NCI-H1694 (cell line): ENCODE measurements at regions not wholly inside any gene's neighbourhood (a gene's known extent, or its start where the extent isn't known, plus 50 kb on each side); places are given as distances from the start of the nearest gene placed in this dataset.

Experiments used
- DNase-seq: peaks from one replicate; lab custom pipeline; 2025; lab: John Stamatoyannopoulos, UW

DNA sequence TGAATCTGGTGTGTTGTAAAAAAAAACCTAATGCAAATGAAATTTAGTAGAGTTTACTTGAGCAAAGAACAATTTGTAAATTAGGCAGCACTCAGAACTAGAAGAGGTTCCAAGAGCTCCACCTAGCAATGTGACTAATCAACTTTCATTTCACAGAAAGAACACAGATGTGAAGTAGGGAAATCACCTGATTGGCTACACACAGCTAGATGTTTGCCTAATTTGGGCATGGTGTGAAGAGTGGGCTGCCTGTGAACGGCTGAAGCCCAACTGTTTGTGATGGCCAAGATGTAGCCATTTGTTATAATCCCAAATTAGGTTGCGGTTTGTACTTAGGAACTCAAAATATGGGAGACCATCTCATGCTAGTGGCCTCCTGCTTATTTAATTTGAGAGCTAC, 724.4 kb upstream of the SLITRK5 start:
- no peak for DNase-seq

DNA sequence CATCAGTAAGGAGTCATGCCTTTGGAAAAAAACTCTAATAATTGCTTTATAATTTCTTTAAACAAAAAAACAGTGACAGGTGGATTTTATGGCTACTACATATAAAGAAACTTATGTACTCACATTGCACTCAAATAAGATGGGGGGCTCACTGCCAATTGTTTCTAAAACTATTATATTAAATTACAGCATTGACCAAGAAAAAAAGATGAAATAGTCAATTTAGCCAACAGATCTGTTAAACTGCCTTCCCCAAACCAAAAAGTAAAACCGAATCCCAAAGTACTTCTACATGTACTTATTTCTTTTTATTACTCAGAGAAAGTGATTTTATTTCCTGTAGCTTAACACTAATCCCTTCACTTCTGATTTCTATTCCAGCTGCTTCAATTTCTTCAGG, 716.8 kb upstream of the SLITRK5 start:
- DNase-seq: no peak

DNA sequence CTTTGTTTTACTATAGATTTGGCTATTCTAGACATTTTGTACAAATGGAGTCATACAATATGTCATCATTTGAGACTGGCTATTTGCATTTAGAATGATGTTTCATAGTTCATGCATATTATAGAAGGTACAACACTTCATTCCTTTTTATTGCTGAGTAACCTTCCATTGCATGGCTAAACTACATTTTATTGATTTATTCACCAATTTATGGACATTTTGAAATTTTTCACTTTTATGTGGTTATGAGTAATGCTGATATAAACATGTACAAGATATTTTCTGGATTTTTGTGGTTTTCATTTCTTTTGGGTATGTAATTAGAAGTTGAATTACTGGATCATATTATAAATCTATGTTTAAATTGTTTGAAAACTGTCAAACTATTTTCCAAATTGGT, 710.3 kb upstream of the SLITRK5 start:
- no peak for DNase-seq

DNA sequence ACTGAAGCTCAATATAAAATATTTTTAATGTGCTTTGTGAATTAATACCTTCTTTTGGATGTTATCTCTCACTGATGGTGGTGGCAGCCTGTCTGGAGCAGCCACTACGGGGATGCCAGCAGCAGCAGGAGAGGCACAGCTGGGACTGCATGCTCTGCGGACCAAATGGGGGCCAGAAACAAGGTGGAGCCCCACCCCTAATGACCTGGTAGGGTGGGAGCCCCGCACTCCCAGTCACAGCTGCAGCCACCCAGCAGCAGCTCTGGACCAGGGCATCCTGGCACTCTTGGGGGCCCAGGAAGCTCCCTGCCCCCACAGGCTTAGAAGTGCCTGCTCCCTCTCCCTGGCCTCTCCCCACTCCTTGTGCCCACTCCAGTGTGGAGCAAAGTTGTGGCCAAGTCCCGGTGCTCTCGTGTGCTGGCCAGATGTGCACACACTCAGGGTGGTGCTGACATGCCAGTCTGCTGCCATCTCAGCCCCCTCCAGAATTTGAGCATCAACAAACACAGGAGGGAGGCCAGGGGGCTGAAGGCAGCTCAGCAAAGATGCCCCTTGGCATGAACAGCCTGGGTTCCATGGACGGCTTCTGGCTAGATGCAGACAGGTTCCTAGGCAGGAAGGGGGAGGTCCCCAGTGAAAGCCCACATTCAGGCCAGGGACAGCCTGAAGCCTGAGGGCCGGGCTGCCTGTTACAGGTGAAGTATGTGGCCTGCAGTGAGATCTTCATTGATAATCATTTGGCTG, 696.7 kb upstream of the SLITRK5 start:
- DNase-seq: no peak

DNA sequence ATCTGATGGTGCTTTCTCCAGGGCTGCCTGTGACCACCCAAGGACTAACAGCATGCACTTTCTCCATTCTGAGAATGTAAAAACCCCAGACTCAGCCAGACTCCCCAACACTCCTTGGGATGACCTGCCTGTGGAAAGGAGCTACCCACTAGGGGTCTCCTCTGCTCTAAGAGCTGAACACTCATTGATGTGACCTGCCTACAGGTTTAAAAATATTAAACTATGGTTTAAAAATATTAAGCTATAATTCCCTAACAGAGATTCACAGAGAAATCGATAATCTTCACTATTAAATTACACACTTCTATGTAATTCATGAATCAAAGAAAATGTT, 696.2 kb upstream of the SLITRK5 start:
- DNase-seq: no peak

DNA sequence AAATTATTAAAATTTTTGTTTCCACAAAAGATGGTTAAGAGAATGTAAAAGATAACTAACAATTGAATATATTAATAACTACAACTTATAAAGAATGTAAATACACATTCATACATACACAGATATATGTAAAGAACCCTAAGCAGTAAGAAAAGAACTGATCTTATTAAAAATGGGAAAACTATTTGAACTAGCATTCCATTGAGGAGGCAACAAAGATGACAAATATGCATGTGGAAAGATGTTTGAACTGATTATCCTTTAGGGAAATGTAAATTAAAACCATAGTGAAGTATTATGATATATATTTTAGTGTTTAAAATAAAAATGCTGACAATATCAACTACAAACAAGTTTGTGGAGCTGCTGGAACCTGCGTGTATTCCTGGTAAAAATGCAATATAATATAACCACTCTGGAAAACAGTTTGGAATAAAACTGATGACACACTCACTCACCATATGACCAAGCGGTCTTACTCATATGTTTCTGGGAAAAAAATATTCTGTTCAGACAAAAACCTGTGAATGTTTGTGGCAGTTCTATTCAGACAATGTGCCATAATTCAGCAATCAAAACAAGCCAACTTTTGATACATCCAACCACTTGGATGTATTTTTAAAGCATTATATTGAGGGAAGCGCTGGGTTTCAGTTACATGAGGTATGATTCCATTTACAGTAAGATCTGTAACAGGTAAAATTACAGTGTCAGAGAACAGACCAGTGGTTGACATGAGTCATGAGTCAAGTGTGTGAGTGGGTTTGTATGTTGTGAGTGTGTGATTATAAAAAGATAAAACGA, 694.4 kb upstream of the SLITRK5 start:
- no peak for DNase-seq

DNA sequence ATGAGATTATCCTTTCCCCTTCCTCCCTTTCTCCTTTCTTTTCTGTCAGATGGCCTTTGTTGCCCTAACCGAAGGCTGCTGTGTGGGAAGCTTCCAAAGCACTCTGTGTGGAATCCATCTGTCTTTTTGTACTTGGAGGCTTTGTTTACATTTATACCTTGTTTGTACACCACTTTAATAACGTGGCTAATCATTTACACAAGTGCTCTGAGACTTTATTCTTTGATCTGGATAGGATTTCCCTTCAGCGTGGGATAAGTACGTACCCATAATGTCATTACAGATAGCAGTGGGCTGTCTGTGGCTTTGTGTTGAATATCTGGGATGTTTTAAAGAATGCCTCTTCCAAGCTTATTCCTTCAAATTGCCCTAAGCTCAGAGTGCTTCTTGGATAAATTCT, 684.7 kb upstream of the SLITRK5 start:
- DNase-seq: no peak

DNA sequence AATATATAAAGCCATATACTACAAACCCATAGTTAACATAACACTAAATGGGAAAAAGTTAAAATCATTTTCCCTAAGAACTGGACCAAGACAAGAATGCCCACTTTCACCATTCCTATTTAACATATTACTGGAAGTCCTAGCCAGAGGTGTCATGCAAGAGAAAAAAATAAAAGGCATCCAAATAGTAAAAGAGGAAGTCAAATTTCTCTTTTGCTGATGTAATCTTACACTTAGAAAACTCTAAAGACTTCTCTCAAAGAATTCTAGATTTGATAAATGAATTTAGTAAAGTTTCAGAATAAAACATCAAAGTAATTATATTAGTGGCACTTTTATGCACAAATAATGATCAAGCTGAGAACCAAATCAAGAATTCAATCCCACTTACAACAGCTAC, 678.9 kb upstream of the SLITRK5 start:
- DNase-seq: no peak

DNA sequence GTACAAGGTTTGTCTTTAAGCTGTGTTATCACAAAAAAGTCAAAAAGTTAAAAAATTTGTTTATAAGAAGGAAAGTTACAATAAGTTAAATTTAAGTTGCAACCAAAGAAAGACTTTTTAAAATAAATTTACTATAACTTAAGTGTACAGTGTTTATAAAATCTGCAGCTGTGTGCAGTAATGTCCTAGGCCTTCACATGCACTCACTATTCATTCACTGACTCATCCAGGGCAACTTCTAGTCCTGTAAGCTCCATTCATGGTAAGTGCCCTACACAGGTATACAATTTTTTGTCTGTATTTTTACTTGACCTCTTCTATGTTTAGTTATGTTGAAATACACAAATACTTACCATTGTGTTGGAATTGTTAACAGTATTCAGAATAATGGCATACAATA, 667.9 kb upstream of the SLITRK5 start:
- no peak for DNase-seq

DNA sequence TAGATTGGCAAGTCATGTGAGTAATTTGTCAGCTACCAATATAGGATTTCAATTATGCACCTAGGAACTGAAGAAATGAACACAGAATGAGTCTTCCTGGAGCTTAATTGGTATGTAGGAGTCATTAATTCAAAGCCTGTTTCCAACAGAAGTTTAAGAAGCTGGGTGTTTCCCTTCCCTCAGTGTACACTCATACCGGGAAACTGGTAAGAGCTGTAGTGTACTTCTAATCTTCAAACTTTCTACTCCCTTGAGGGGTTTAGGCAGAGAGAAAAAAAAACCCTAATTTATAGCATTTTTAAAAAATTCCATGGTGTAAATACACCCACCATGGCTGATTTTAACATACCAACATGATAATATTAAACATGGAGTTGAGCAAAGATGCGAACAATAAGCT, 665.7 kb upstream of the SLITRK5 start:
- no peak for DNase-seq

DNA sequence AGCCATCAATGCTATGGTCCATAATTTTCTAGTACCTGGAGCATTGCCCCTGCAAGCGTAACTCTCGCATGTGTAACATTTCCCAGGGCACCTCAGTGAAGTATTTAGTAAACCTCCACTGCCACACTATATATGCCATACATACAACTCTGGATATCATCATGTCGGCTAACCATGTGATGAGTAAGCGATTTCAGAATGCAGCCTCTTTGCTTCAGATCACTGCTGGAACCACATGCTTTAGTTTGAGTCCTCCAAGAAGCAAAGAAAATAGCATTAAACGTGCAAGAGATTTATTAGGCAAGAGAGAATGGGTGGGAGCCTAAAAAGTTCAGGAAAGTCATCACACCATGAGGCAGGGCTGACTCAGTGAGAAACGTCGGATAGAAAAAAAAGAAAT, 635.6 kb upstream of the SLITRK5 start:
- no peak for DNase-seq

DNA sequence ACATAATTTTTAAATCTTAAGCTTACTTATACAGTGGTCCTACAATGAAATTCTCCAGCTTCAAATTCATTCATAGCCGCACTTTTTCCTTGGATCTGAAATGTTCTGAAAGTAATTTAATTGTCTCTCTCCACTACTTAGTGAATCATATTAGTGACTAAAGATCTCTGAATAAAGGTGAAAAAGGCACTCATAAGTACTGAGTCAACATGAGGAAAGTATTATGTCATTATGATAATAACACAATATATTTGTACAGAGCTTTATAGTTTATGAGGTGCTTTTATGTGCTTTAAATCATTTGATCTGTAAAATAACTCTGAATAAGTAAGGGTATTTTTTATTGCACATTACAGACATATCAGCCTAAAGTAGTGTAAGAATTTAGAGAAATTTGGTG, 628.2 kb upstream of the SLITRK5 start:
- DNase-seq: no peak

DNA sequence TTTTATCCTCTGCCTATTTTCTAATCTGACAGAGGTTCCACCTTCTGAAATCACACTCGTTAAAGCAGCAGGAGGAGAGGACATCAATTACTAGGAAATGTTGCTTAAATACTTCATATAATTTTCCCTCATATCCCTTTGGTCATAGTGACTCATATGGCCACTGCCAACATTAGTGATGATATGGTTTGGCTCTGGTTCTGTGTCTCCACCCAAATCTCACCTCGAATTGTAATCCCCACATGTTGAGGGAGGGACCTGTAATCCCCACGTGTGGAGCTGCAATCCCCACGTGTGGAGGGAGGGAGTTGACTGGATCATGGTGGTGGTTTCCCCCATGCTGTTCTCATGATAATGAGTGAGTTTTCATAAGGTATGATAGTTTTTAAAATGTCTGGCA, 618.4 kb upstream of the SLITRK5 start:
- no peak for DNase-seq

DNA sequence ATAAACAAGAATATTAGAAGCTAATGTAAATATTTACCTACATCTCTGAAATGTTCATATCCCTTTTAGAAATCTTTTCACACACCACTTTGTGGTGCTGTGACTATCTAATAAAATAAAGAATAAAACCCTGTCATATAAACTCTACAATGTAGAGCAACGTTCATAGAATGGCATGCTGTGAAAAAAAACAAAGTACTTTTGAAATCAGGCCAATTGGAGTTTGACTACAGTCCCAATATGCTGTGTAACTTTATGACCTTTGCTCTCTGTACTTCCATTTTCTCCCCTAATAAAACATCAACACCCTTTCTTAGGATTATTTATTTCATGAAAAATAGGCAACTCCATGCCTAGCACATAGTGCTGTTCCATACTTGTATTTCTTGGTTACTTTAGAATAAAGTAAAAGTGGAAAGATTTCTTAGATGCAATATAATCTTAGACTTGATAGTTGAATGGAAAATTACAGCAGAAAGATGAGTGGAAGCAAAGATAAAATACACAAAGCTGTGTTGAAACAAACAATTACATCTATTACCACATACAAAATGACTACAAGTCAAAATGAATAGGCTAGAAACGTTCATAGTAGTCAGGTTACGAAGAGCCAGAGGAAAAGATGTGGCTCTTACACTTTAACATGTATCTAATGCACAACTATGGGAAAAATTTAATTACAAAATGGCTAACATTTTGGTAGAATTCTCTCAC, 613.2 kb upstream of the SLITRK5 start:
- DNase-seq: no peak

DNA sequence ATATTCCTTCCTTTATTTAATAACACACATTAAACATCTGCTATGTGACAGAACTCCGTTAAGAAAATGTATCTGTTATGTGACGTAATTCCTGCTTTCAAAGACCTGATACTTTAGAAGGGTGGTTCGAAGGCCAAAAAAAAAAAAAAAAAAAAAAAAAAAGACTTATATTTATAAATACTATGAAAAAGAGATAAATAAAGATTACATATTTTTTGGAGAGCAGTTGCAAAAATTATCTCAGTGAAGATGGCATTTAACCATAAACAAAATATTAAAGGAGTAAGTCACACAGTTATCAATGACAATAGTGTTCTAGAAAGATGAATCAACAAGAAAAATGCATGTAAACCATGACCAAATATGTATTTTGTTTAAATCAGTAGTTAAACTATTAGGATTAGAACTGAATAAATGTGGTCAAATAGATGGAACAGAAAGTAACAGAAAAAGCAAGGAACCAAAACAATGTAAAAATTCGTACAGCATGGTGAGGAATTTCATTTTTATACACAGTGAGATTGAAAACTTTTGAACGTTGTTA, 612.3 kb upstream of the SLITRK5 start:
- DNase-seq: no peak

DNA sequence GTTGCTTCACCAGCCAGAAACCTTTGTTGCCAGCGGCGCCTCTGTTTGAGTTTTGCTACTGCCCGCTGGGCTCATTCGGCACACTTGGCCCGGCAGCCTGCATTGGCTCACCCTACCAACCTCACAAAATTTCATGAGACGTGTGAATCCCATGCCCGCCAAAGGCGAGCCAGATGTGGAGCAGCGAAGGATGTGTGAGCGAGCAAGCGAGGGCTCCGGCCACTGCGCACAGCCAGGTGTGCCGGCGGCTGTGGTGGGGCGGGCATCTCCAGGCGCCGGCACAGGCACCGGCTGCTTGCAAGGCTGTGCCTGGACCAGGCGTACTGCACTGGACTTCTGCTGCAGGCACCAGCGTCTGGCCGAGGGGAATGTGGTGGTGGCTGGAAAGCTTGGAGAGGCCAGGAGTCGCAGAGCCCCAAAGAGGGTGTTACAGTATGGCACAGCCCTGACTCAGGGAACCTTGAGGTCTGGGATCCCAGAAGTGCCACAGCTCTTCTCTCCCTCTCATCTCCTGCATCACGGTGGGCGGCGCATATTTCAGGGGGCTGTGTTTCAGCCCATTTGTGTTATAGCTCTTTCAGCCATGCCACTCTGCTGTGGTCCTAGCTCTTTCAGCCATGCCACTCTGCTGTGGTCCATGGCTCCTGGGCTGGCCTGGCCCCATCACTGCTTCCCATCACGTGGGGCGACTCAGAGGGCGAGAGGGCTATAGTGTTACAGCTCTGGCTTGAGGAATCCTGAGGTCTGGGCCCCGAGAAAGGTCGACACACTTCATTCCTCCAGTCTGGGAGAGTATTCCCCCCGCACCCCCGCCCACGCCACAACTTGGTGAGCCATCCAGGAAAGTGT, 592.0 kb upstream of the SLITRK5 start:
- no peak for DNase-seq

DNA sequence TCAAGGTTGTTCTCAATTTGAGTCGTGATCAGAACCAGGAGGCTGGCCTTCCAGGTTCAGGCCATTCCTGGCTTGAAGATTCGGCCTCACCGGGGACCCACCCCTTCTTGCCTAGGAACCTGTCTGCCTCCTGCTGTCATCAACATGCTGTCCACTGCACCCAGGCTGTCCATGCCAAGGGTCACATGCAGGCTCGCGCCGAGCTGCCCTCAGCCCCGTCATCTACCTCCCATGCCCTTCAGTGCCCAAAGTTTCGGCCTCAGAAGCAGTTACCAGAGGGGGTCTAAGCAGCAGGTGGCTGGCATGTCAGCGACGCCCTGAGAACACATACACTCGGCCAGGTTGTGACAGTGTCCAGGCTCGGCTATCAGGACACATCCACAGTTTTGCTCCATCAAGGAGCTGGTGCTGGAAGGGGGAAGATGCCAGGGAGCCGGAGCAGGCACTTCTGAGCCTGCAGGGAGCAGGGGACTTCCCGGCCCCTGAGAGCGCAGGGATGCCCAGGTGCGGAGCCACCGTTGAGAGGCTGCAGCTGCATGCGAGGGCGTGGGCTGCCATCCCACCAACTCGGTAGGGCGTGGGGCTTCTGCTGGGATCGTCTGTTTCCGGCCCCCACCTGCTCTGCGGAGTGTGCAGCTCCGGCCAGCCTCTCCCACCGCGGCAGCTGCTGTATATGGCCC, 590.9 kb upstream of the SLITRK5 start:
- DNase-seq: no peak

DNA sequence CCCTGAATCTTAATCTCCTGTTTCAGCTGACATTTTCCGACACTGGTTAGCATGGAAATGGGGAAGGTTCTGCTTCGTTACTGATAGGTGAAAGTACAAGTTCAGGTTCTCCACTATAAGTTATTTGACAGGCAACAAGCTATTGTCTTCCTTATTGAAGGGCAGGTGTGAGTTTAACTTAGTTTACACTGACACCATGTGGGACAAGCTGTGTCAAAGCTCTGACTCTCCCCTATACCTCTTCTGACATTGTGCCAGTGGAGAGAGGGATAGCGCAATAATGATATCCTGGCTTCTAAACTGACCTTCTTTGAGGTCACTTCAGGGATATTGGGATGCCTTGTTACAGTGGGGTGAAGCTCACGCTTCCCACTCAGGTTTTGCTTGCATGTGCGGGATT, 587.0 kb upstream of the SLITRK5 start:
- no peak for DNase-seq

DNA sequence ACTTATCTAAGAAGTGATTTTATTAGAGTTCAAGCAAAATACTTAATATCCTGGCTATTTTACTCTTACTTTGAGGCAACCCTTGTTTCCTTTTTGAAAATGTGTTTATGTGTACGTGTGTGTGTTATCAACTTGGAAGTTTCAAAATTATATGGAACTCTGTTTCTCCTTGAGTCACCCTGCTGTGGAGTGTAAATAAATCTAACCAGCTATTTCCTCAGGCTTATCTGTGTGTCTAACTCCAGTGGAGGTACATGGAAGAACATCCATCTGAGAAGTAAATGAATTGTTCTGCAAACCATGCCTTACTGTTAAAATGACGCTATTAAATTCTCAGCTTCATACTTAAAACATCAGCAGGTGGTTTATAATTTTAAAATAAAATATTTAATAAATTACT, 583.4 kb upstream of the SLITRK5 start:
- no peak for DNase-seq

DNA sequence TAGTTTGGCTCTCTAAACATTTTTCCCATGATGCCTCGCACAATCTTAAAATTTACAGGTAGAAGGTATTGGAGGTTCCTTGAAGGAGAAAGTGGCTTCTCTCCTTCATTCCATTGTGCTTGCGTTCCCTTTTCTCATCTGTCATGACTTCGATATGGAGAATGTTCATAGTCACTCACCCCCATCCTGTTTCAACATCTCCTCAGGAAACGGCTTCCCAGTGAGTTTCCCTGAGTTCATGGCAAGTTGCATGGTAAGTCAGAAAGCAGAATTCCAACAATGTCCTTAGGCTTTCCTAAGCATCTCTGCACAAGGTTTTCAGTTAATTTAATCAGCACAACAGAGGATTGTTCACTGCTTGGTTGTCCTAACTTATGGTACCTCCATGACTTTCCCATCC, 581.8 kb upstream of the SLITRK5 start:
- DNase-seq: no peak

DNA sequence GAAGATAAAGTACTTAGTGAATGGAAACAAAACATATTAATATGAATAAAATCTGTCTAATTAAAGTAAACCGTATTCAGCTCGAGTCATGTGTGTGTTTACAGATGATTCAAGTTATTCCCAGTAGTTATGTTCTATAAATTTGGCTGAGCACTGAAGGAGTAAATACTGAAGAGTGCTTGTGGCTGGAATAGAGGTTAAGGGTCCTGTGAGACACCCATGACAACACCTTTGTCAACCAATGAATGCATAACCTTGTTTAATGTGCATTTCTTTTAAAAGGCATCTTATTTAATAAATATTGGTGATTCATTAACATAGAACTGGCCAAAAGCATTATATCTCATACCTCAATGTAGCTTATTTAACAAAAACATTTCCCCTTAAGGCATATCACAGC, 577.8 kb upstream of the SLITRK5 start:
- no peak for DNase-seq
